Astrocyte of the spinal cord (primary cell): ENCODE measurements at regions not wholly inside any gene's neighbourhood (a gene's known extent, or its start where the extent isn't known, plus 50 kb on each side); places are given as distances from the start of the nearest gene placed in this dataset.

ENCODE experiments used
- DNase-seq: peaks from one replicate; pipeline ENCODE4 v3.0.0; 2011; ENCODE audit warnings: low read depth, low spot score
- H3K4me3 ChIP-seq: 2 replicates; pipeline ENCODE4 v1.5.1; 2011; ENCODE audit warnings: low read depth, mild to moderate bottlenecking, low read length, moderate library complexity
- CTCF ChIP-seq: IDR thresholded peaks from 2 replicates; pipeline ENCODE4 v1.5.1; 2012; ENCODE audit warnings: low read depth, mild to moderate bottlenecking, low read length, inconsistent platforms
- in situ Hi-C: cut with HindIII; loops from 2 replicates; pipeline ENCODE4 v1.10.0; 2017; ENCODE audit warnings: low sequenced_read_pairs

GRCh38 chr3:36302626-36303025, 77.7 kb upstream of the STAC start:
- no peak for TF ChIP-seq CTCF
- DNase-seq: no peak
- no peak overlapping the region for H3K4me3 ChIP-seq
- in situ Hi-C loops: no loop called here

- no peak overlapping the region for H3K4me3 ChIP-seq
- no peak for DNase-seq
- in situ Hi-C loops: no loop called here
- no peak for TF ChIP-seq CTCF
Measured at GRCh38 chr3:36303286-36303685, 77.0 kb upstream of the STAC start.

GRCh38 chr3:36305929-36306520, 74.3 kb upstream of the STAC start:
- no peak for TF ChIP-seq CTCF
- DNase-seq: no peak
- in situ Hi-C loops: no loop called here
- H3K4me3 ChIP-seq: no peak overlapping the region

DNA sequence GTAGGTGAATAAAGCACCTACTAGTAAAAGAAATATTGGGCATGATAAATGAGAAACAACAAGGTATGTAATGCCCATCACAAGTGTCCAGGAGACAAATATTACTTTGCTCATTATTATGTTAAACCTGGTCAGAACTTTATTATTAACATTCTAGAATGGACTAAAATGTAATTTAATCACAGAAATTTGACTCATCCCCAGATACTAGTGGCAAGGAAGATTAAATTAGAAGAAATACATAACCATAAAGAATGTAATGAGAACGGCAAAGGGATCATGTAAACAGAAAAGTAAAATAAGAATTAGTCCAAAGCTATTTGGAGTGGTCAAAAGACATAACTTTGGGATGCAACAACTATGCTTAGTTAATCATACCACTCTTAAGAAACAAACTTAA, 71.2 kb upstream of the STAC start:
- no peak for DNase-seq
- no peak overlapping the region for H3K4me3 ChIP-seq
- in situ Hi-C loops: no loop called here
- TF ChIP-seq CTCF: no peak

DNA sequence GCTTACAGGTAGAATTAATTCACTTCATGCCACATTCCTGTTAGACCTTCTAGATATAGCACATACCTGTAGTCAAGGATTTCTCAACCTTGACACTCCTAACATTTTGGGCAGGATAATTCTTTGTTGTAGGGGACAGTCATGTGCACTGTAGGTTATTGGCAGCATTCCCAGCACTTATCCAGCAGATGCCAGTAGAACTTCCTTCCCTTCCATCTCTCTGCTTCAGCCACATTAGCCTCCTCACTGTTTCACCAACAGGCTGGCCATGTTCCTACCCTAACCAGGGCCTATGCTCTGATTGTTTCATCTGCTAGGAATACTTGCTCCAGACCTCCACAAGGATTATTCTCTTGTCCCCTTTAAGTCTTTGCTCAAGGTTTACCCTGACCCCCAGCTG, 68.0 kb upstream of the STAC start:
- H3K4me3 ChIP-seq: no peak overlapping the region
- no peak for TF ChIP-seq CTCF
- DNase-seq: no peak
- in situ Hi-C loops: no loop called here

DNA sequence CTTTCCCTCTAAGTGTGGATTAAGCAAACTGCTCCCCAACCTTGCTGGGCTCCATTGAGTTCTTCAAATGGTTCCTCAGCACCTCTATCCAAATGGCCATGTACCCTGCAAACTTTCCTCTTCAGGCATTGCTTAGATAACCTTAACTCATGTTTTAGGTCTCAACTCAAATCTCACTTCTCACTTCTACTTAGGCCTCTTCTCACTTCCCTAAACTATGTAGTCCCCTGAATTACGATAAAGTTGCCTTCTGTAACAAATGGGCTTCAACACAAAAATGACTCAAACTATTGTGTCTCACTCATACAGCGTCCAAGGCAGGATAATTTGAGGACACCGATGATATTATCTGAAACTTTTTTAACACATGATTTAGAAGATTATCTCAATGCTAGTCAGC, 62.4 kb upstream of the STAC start:
- in situ Hi-C loops: no loop called here
- DNase-seq: no peak
- no peak for TF ChIP-seq CTCF
- H3K4me3 ChIP-seq: no peak overlapping the region
